COLO668 (cell line): ENCODE measurements at regions not wholly inside any gene's neighbourhood (a gene's known extent, or its start where the extent isn't known, plus 50 kb on each side); places are given as distances from the start of the nearest gene placed in this dataset.
"Not testable (repeated sequence)": the region's sequence is repeated elsewhere in the genome, so short reads cannot be mapped to it uniquely, and the experiment has no call there.

ENCODE experiments used
- DNase-seq: peaks from one replicate; lab custom pipeline; 2025; ENCODE audit not compliant: unreplicated experiment; lab: John Stamatoyannopoulos, UW

GRCh38 chr11:87778357-87778756 is 396.9 kb downstream of the RAB38 start:
- DNase-seq: no peak

- no peak for DNase-seq
Observed at GRCh38 chr11:87775036-87775435, 400.2 kb downstream of the RAB38 start.

GRCh38 chr11:87769661-87770060 is 405.6 kb downstream of the RAB38 start:
- no peak for DNase-seq

DNA sequence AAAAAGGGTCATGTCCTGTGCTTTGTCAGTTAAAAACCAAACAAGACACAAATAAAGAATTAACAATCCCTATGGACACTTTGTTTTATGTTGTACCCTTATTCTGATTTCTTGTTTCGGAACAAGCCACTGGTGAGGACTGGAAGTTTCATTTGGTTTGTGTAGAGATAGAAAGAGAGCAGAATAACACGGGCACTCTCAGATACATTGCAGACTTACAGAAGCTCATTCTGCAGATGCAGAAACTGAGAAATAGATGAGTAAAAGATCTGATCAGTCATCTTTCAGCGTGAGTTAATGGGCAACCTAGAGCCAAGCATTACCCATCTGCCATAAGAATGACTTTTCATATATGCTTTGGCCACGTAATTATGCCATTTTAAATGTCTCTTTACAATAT is 407.6 kb downstream of the RAB38 start:
- no peak for DNase-seq

DNA sequence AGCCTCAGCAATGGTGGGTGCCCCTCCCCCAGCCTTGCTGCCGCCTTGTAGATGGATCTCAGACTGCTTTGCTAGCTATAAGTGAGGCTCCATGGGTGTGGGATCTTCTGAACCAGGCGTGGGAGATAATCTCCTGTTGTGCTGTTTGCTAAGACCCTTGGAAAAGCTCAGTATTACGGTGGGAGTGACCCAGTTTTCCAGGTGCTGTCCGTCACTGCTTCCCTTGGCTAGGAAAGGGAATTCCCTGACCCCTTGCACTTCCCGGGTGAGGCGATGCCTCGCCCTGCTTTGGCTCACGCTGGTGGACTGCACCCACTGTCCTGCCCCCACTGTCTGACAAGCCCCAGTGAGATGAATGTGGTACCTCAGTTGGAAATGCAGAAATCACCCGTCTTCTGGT is 411.2 kb downstream of the RAB38 start:
- DNase-seq: not testable (repeated sequence)

GRCh38 chr11:87754685-87755084 is 420.6 kb downstream of the RAB38 start:
- DNase-seq: no peak

DNA sequence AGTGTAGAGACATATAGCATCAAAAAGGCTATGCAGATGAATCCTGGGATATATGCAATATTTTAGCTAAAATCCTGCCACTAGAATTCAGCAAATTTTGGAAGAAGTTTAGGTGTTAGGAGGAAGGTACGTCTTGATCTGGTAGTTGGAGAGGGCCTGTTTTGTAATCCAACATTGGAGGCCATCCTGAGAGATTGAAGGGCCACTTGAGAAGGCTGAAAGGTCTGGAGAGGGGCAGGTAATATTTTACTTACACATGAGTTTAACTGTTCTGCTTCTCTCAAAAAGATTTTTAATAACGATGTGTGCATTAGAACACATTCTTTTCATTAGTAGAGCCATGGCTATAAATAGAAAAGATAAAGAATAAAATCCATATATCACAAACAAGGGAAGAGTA is 422.1 kb downstream of the RAB38 start:
- DNase-seq: no peak

DNA sequence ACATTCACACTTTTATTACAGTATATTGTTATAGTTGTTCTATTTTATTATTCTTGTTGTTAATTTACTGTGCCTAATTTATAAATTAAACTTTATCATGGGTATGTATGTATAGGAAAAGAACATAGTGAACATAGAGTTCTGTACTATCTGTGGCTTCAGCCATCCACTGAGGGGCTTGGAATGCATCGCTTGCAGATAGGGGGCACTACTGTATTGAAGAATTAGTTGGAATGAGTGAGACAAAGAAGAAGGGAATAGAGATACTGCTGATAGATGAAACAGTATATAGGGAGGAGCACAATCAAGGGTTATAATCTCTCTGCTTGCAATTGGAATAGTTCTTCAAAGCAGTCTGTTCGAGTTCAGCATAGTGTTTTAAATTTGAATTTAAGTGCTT is 432.2 kb downstream of the RAB38 start:
- DNase-seq: no peak

DNA sequence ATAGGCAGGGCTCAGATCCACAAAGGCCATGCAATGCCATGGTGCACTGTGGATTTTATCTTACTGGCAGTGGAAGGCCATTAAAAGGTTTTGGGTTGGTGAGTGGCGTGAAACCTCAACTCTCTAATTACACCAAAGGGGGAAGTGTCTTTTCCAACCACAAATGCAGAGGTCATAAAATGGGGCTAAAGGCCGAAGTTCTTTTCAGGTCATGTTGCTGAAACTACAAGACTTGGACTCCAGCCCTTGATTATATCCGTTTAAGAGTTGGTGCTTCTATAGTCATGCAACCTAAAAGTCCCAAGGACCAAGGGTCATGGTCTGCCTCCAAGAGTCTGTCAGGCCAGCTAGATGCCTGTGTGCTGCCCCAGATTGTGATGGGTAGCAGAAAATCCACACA is 434.3 kb downstream of the RAB38 start:
- DNase-seq: no peak

- no peak for DNase-seq
Observed at GRCh38 chr11:87740451-87740850, 434.8 kb downstream of the RAB38 start.

GRCh38 chr11:87739766-87740165 is 435.5 kb downstream of the RAB38 start:
- DNase-seq: no peak

- DNase-seq: no peak
Observed at GRCh38 chr11:87739261-87739660, 436.0 kb downstream of the RAB38 start.

- no peak for DNase-seq
Observed at GRCh38 chr11:87736928-87737327, 438.3 kb downstream of the RAB38 start.

GRCh38 chr11:87726506-87726905 is 448.7 kb downstream of the RAB38 start:
- DNase-seq: no peak

DNA sequence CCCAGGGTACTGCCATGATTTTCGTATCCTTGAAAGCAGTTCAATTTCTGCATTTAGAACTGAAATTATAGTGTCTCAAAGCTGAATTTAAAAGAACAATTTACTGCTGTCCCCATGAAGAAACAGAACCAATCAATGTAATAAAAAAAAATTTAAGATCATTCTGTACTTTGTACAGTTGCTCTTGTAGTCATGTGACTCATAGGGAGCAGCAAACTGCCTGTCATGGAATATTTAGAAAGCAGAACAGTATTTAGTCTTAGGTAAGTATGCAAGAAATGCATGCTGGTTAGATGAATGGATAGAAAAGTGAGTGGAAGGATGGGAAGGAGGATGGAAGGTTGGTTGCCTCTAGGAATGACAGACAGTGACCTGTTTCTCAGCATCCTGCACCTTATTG is 450.9 kb downstream of the RAB38 start:
- DNase-seq: no peak

GRCh38 chr11:87722756-87723565 is 452.3 kb downstream of the RAB38 start:
- no peak for DNase-seq

- no peak for DNase-seq
Observed at GRCh38 chr11:87719326-87720073, 455.7 kb downstream of the RAB38 start.

DNA sequence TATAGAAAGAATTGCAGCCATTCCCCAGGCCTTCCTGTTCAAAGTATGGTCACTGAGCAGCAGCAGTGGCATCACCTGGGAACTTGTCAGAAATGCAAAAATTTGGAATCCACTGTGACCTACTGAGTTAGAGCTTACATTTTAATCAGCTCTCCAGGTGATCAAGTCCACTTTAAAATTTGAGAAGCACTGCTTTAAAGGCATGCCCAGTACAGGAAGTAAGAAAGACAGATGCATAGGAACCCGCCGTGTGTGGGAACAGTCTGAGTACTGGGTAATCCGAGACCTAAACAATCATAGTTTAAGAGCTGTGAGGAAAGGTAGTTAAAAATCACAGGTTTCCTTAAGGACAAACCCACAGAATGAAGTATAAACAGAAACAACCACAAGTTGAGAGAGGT is 462.4 kb downstream of the RAB38 start:
- DNase-seq: no peak

DNA sequence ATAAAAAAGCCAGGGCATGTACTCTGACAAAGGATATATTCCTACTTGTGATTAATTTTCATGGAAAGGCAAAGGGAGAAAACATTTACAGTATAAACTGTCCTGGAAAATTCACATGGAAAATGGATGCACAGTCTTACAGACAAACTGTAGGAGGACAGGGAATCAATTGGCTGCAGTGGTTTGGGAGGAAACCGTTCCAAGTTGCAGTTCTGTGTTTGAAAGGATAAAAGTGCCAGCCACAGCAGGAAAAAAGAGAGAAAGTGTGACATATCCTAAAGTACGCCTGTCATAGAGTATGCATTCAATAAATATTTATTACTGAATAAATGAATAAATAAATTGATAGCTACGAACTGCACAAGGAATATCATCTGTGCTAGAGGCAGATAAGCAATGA is 462.9 kb downstream of the RAB38 start:
- DNase-seq: no peak

DNA sequence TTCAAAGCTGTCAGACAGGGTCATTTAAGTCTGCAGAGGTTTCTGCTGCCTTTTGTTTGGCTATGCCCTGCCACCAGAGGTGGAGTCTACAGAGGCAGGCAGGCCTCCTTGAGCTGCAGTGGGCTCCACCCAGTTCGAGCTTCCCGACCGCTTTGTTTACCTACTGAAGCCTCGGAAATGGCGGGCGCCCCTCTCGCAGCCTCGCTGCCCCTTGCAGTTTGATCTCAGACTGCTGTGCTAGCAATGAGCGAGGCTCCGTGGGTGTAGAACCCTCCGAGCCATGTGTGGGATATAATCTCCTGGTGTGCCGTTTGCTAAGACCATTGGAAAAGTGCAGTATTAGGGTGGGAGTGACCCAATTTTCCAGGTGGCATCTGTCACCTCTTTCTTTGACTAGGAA is 471.7 kb downstream of the RAB38 start:
- DNase-seq: not testable (repeated sequence)

GRCh38 chr11:87675993-87676392 is 499.2 kb downstream of the RAB38 start:
- no peak for DNase-seq

- no peak for DNase-seq
Observed at GRCh38 chr11:87666730-87667129, 508.5 kb downstream of the RAB38 start.
